HEK293 (cell line): ENCODE measurements at regions not wholly inside any gene's neighbourhood (a gene's known extent, or its start where the extent isn't known, plus 50 kb on each side); places are given as distances from the start of the nearest gene placed in this dataset.

Experiments
- CTCF ChIA-PET: fragments of 350-600 bp; formaldehyde crosslinking; extraction: SDS; loops from one replicate; lab custom pipeline; 2021; ENCODE audit warnings: antibody characterized with exemption; lab: Yijun Ruan, JAX
- POLR2A ChIA-PET: fragments of 300-600 bp; formaldehyde crosslinking; extraction: SDS; loops from one replicate; lab custom pipeline; 2020; ENCODE audit warnings: antibody characterized with exemption, inconsistent platforms; lab: Yijun Ruan, JAX
- H3K27ac ChIP-seq: fragments of 200-500 bp; sonication (Bioruptor generic); 2 replicates; pipeline ENCODE4 v1.5.1; 2014; ENCODE audit warnings: low read depth, low read length, control low read depth, inconsistent platforms; ENCODE audit errors: extremely low read depth
- H3K36me3 ChIP-seq, 2 experiments: fragments of 200-500 bp in 1 of 2; sonication (Bioruptor generic) in 1 of 2; 1 replicate in 1 of 2; 2 replicates in 1 of 2; pipeline ENCODE4 v1.5.1; 2014 to 2017; ENCODE audit warnings: inconsistent platforms in 2 of 2, low read length in 2 of 2; ENCODE audit not compliant: control insufficient read depth in 2 of 2, insufficient read depth in 1 of 2
- H3K4me1 ChIP-seq: fragments of 200-500 bp; sonication (Bioruptor generic); 2 replicates; pipeline ENCODE4 v1.5.1; 2014; ENCODE audit warnings: mild to moderate bottlenecking, low read length, inconsistent platforms; ENCODE audit not compliant: control insufficient read depth, insufficient read depth
- H3K4me3 ChIP-seq: 2 replicates; pipeline ENCODE4 v1.5.1; 2011; ENCODE audit warnings: low read depth, mild to moderate bottlenecking, control low read depth, low read length, moderate library complexity
- H3K9me3 ChIP-seq: fragments of 200-500 bp; sonication (Bioruptor generic); 2 replicates; pipeline ENCODE4 v1.5.1; 2014; ENCODE audit warnings: low read depth, low read length, inconsistent platforms; ENCODE audit not compliant: control insufficient read depth, insufficient read depth
- BCL11B ChIP-seq: fragments of 450-650 bp; formaldehyde crosslinking; IDR thresholded peaks from 2 replicates; pipeline ENCODE4 v1.5.1; 2016; ENCODE audit warnings: low read depth, missing biosample characterization, missing genetic modification characterization
- ELK4 ChIP-seq: IDR thresholded peaks from 2 replicates; pipeline ENCODE4 v1.6.1; 2011; ENCODE audit warnings: mild to moderate bottlenecking, low read depth, low read length, borderline replicate concordance
- OVOL3 ChIP-seq: fragments of 450-650 bp; formaldehyde crosslinking; IDR thresholded peaks from 2 replicates; pipeline ENCODE4 v1.5.1; 2016; ENCODE audit warnings: missing biosample characterization, missing genetic modification characterization
- WT1 ChIP-seq: fragments of 450-650 bp; formaldehyde crosslinking; IDR thresholded peaks from 2 replicates; pipeline ENCODE4 v1.5.1; 2016; ENCODE audit warnings: missing biosample characterization, missing genetic modification characterization
- ZBTB10 ChIP-seq: fragments of 450-650 bp; formaldehyde crosslinking; IDR thresholded peaks from 2 replicates; pipeline ENCODE4 v1.5.1; 2016; ENCODE audit warnings: missing biosample characterization, missing genetic modification characterization
- ZBTB17 ChIP-seq: fragments of 450-650 bp; formaldehyde crosslinking; IDR thresholded peaks from 2 replicates; pipeline ENCODE4 v1.5.1; 2016; ENCODE audit warnings: missing biosample characterization, missing genetic modification characterization
- ZNF121 ChIP-seq: fragments of 450-650 bp; formaldehyde crosslinking; IDR thresholded peaks from 2 replicates; pipeline ENCODE4 v1.5.1; 2016; ENCODE audit warnings: missing biosample characterization, missing genetic modification characterization
- ZNF133 ChIP-seq: fragments of 450-650 bp; formaldehyde crosslinking; IDR thresholded peaks from 2 replicates; pipeline ENCODE4 v1.5.1; 2016; ENCODE audit warnings: missing biosample characterization, missing genetic modification characterization
- ZNF175 ChIP-seq: fragments of 450-650 bp; formaldehyde crosslinking; IDR thresholded peaks from 2 replicates; pipeline ENCODE4 v1.5.1; 2016; ENCODE audit warnings: missing biosample characterization, missing genetic modification characterization
- ZNF202 ChIP-seq: fragments of 450-650 bp; formaldehyde crosslinking; IDR thresholded peaks from 2 replicates; pipeline ENCODE4 v1.5.1; 2016; ENCODE audit warnings: missing biosample characterization, missing genetic modification characterization, borderline replicate concordance
- ZNF221 ChIP-seq: fragments of 450-650 bp; formaldehyde crosslinking; IDR thresholded peaks from 2 replicates; pipeline ENCODE4 v1.5.1; 2017; ENCODE audit warnings: missing biosample characterization, missing genetic modification characterization, borderline replicate concordance
- ZNF335 ChIP-seq: fragments of 450-650 bp; formaldehyde crosslinking; conservative IDR thresholded peaks from 2 replicates; pipeline ENCODE4 v1.5.1; 2016; ENCODE audit warnings: missing biosample characterization, missing genetic modification characterization
- ZNF48 ChIP-seq: fragments of 450-650 bp; formaldehyde crosslinking; IDR thresholded peaks from 2 replicates; pipeline ENCODE4 v1.5.1; 2016; ENCODE audit warnings: missing biosample characterization, missing genetic modification characterization
- ZNF544 ChIP-seq: fragments of 450-650 bp; formaldehyde crosslinking; IDR thresholded peaks from 2 replicates; pipeline ENCODE4 v1.5.0; 2017; ENCODE audit warnings: missing biosample characterization, missing genetic modification characterization
- ZNF560 ChIP-seq: fragments of 450-650 bp; formaldehyde crosslinking; IDR thresholded peaks from 2 replicates; pipeline ENCODE4 v1.5.1; 2017; ENCODE audit warnings: missing biosample characterization, missing genetic modification characterization, borderline replicate concordance
- ZNF623 ChIP-seq: fragments of 450-650 bp; formaldehyde crosslinking; IDR thresholded peaks from 2 replicates; pipeline ENCODE4 v1.5.1; 2016; ENCODE audit warnings: missing biosample characterization, missing genetic modification characterization
- ZNF792 ChIP-seq: fragments of 450-650 bp; formaldehyde crosslinking; IDR thresholded peaks from 2 replicates; pipeline ENCODE4 v1.5.1; 2016; ENCODE audit warnings: missing biosample characterization, missing genetic modification characterization
- TF ChIP-seq, protein P1 (sequence below): fragments of 450-650 bp; formaldehyde crosslinking; IDR thresholded peaks from 2 replicates; pipeline ENCODE4 v1.5.1; 2017; ENCODE audit warnings: missing biosample characterization, mild to moderate bottlenecking, missing genetic modification characterization, moderate library complexity
- TF ChIP-seq, protein P2 (sequence below): fragments of 450-650 bp; formaldehyde crosslinking; IDR thresholded peaks from 2 replicates; pipeline ENCODE4 v1.5.1; 2017; ENCODE audit warnings: missing biosample characterization, missing genetic modification characterization
- TF ChIP-seq, protein P3 (sequence below): fragments of 450-650 bp; formaldehyde crosslinking; conservative IDR thresholded peaks from 2 replicates; pipeline ENCODE4 v1.5.1; 2016; ENCODE audit warnings: low read depth, missing biosample characterization, missing genetic modification characterization
- TF ChIP-seq, protein P4 (sequence below): fragments of 450-650 bp; formaldehyde crosslinking; IDR thresholded peaks from 2 replicates; pipeline ENCODE4 v1.5.1; 2017; ENCODE audit warnings: missing biosample characterization, missing genetic modification characterization

- POLR2A ChIA-PET, result no interaction called here
- TF ChIP-seq ZNF221 (tag by site-specific recombination) (no peak), BCL11B (tag by site-specific recombination) (no peak), ZNF335 (tag by site-specific recombination) (no peak), OVOL3 (no peak), ZBTB17 (tag by site-specific recombination) (no peak), ZBTB10 (tag by site-specific recombination) (no peak), ZNF175 (tag by site-specific recombination) (no peak), WT1 (no peak), ZNF133 (no peak), ZNF202 (no peak), ZNF623 (tag by site-specific recombination) (no peak), ZNF792 (tag by site-specific recombination) (no peak), ZNF560 (tag by site-specific recombination) (no peak), ZNF48 (no peak), ZNF544 (tag by site-specific recombination) (no peak)
- TF ChIP-seq, protein P1, sequence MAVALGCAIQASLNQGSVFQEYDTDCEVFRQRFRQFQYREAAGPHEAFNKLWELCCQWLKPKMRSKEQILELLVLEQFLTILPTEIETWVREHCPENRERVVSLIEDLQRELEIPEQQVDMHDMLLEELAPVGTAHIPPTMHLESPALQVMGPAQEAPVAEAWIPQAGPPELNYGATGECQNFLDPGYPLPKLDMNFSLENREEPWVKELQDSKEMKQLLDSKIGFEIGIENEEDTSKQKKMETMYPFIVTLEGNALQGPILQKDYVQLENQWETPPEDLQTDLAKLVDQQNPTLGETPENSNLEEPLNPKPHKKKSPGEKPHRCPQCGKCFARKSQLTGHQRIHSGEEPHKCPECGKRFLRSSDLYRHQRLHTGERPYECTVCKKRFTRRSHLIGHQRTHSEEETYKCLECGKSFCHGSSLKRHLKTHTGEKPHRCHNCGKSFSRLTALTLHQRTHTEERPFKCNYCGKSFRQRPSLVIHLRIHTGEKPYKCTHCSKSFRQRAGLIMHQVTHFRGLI (tag by site-specific recombination), result no peak
Measured at GRCh38 chr4:3686753-3687152, 79.4 kb upstream of the ADRA2C start.

DNA sequence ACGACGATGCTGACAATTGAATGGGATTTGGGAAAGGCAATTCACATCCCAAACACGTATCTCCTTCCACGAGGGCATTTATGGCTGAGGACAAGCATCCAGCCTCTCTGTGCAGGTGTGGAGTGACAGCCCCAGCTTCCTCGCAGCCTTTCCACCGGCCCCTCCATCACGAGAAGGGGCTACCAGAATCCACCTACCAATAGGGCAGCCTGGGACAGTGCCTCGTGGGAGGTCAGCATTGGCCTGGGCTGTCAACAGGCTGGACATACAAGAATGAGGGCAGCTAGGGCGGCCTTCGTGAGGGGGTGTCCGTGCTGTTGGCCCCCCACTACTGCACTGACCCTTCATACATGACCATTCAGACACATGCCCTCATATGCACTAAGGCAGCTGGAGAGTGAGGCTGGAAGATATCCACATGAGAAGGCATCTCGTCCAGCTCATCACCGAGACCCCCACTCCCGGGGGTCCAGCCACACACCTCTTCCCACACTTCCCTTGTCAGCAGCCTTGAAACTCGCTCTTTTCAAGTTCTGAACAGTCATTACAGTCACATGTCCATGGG is 81.0 kb upstream of the ADRA2C start:
- Histone ChIP-seq H3K27ac (no peak overlapping the region), H3K4me1 (no peaks in the 10 kb centered on the region), H3K9me3 (no peaks in the 10 kb centered on the region), H3K36me3 (no peaks in the 10 kb centered on the region), H3K4me3 (no peak overlapping the region)
- POLR2A ChIA-PET, result no interaction called here
- TF ChIP-seq, protein P2, sequence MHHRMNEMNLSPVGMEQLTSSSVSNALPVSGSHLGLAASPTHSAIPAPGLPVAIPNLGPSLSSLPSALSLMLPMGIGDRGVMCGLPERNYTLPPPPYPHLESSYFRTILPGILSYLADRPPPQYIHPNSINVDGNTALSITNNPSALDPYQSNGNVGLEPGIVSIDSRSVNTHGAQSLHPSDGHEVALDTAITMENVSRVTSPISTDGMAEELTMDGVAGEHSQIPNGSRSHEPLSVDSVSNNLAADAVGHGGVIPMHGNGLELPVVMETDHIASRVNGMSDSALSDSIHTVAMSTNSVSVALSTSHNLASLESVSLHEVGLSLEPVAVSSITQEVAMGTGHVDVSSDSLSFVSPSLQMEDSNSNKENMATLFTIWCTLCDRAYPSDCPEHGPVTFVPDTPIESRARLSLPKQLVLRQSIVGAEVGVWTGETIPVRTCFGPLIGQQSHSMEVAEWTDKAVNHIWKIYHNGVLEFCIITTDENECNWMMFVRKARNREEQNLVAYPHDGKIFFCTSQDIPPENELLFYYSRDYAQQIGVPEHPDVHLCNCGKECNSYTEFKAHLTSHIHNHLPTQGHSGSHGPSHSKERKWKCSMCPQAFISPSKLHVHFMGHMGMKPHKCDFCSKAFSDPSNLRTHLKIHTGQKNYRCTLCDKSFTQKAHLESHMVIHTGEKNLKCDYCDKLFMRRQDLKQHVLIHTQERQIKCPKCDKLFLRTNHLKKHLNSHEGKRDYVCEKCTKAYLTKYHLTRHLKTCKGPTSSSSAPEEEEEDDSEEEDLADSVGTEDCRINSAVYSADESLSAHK (tag by site-specific recombination), result no peak
- TF ChIP-seq, protein P3, sequence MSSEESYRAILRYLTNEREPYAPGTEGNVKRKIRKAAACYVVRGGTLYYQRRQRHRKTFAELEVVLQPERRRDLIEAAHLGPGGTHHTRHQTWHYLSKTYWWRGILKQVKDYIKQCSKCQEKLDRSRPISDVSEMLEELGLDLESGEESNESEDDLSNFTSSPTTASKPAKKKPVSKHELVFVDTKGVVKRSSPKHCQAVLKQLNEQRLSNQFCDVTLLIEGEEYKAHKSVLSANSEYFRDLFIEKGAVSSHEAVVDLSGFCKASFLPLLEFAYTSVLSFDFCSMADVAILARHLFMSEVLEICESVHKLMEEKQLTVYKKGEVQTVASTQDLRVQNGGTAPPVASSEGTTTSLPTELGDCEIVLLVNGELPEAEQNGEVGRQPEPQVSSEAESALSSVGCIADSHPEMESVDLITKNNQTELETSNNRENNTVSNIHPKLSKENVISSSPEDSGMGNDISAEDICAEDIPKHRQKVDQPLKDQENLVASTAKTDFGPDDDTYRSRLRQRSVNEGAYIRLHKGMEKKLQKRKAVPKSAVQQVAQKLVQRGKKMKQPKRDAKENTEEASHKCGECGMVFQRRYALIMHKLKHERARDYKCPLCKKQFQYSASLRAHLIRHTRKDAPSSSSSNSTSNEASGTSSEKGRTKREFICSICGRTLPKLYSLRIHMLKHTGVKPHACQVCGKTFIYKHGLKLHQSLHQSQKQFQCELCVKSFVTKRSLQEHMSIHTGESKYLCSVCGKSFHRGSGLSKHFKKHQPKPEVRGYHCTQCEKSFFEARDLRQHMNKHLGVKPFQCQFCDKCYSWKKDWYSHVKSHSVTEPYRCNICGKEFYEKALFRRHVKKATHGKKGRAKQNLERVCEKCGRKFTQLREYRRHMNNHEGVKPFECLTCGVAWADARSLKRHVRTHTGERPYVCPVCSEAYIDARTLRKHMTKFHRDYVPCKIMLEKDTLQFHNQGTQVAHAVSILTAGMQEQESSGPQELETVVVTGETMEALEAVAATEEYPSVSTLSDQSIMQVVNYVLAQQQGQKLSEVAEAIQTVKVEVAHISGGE (tag by site-specific recombination), result no peak
- TF ChIP-seq, protein P4, sequence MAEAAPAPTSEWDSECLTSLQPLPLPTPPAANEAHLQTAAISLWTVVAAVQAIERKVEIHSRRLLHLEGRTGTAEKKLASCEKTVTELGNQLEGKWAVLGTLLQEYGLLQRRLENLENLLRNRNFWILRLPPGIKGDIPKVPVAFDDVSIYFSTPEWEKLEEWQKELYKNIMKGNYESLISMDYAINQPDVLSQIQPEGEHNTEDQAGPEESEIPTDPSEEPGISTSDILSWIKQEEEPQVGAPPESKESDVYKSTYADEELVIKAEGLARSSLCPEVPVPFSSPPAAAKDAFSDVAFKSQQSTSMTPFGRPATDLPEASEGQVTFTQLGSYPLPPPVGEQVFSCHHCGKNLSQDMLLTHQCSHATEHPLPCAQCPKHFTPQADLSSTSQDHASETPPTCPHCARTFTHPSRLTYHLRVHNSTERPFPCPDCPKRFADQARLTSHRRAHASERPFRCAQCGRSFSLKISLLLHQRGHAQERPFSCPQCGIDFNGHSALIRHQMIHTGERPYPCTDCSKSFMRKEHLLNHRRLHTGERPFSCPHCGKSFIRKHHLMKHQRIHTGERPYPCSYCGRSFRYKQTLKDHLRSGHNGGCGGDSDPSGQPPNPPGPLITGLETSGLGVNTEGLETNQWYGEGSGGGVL (tag by site-specific recombination), result no peak
- TF ChIP-seq ZNF121 (tag by site-specific recombination) (no peak), ELK4 (no peak)
- CTCF ChIA-PET, result no interaction called here

More at GRCh38 chr4:3686753-3687152, 79.4 kb upstream of the ADRA2C start:
- H3K4me3 ChIP-seq, result no peak overlapping the region
- H3K27ac ChIP-seq, result no peak overlapping the region
- H3K9me3 ChIP-seq, result no peaks in the 10 kb centered on the region
- H3K36me3 ChIP-seq, result no peaks in the 10 kb centered on the region
- H3K4me1 ChIP-seq, result no peaks in the 10 kb centered on the region
- CTCF ChIA-PET, result interaction anchor here (1.1 kb wide), 1 partner anchor 9 kb away, joined by 4 read pairs; no protein-coding TSS in a partner anchor
